ENCODE measurements at regions not wholly inside any gene's neighbourhood (a gene's known extent, or its start where the extent isn't known, plus 50 kb on each side); places are given as distances from the start of the nearest gene placed in this dataset.

DNA sequence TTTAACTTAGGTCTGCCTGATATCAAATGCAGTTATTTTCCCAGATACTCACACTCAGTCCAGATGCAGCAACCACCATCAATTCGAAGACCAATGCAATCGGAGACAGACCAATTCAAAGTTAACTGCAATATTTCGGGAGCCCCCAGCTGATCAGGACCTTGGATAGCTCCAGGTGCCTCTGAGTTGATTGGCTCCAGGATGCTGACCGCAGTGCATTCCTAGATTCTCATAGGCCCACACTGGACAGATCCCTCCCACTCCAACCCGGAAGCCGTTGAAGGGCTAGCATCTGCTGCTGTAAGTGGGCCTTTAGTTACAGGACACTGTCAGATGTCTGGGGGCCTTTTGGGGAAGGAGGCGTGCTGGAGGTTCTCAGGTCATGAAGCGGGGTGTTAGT is 89.5 kb upstream of the ATP2B2 start (continued):
- TF ChIP-seq, protein P1, sequence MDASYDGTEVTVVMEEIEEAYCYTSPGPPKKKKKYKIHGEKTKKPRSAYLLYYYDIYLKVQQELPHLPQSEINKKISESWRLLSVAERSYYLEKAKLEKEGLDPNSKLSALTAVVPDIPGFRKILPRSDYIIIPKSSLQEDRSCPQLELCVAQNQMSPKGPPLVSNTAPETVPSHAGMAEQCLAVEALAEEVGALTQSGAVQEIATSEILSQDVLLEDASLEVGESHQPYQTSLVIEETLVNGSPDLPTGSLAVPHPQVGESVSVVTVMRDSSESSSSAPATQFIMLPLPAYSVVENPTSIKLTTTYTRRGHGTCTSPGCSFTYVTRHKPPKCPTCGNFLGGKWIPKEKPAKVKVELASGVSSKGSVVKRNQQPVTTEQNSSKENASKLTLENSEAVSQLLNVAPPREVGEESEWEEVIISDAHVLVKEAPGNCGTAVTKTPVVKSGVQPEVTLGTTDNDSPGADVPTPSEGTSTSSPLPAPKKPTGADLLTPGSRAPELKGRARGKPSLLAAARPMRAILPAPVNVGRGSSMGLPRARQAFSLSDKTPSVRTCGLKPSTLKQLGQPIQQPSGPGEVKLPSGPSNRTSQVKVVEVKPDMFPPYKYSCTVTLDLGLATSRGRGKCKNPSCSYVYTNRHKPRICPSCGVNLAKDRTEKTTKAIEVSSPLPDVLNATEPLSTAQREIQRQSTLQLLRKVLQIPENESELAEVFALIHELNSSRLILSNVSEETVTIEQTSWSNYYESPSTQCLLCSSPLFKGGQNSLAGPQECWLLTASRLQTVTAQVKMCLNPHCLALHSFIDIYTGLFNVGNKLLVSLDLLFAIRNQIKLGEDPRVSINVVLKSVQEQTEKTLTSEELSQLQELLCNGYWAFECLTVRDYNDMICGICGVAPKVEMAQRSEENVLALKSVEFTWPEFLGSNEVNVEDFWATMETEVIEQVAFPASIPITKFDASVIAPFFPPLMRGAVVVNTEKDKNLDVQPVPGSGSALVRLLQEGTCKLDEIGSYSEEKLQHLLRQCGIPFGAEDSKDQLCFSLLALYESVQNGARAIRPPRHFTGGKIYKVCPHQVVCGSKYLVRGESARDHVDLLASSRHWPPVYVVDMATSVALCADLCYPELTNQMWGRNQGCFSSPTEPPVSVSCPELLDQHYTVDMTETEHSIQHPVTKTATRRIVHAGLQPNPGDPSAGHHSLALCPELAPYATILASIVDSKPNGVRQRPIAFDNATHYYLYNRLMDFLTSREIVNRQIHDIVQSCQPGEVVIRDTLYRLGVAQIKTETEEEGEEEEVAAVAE (CRISPR knock-in tag; IDR thresholded peaks at IDR 0.05; ENCODE audit: borderline replicate concordance), result 0 out of 2 replicates have a peak, but pooled peaks have one; percentile 43
- TF ChIP-seq GABPB1 (CRISPR knock-in tag; IDR thresholded peaks at IDR 0.05), result peak; percentile 33; the same call in 1 of the 2 replicates
- TF ChIP-seq NFYB (CRISPR knock-in tag; IDR thresholded peaks at IDR 0.05), result peak; percentile 88
- TF ChIP-seq PHF21A (CRISPR knock-in tag; IDR thresholded peaks at IDR 0.05), result no peak
- TF ChIP-seq BORCS8-MEF2B (CRISPR knock-in tag; IDR thresholded peaks at IDR 0.05), result peak; percentile 70
- no peak for TF ChIP-seq ZNF496 (CRISPR knock-in tag; IDR thresholded peaks at IDR 0.05; ENCODE audit: insufficient replicate concordance)
- TF ChIP-seq ZNF557 (CRISPR knock-in tag; IDR thresholded peaks at IDR 0.05), result 0 out of 2 replicates have a peak, but pooled peaks have one; percentile 71
- TF ChIP-seq POLR2AphosphoS5 (IDR thresholded peaks at IDR 0.05; ENCODE audit: low read depth, low read length), result no peak
- TF ChIP-seq, protein P2, sequence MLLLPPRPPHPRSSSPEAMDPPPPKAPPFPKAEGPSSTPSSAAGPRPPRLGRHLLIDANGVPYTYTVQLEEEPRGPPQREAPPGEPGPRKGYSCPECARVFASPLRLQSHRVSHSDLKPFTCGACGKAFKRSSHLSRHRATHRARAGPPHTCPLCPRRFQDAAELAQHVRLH (CRISPR knock-in tag; IDR thresholded peaks at IDR 0.05; ENCODE audit: borderline replicate concordance, low read depth), result 0 out of 2 replicates have a peak, but pooled peaks have one; percentile 37
- 0 out of 2 replicates have a peak, but pooled peaks have one; percentile 39 for TF ChIP-seq ZBTB25 (CRISPR knock-in tag; IDR thresholded peaks at IDR 0.05)
- TF ChIP-seq ZMYM4 (CRISPR knock-in tag; IDR thresholded peaks at IDR 0.05), result 0 out of 2 replicates have a peak, but pooled peaks have one; percentile 14
- peak; percentile 71; the same call in 1 of the 2 replicates for TF ChIP-seq ZNF441 (CRISPR knock-in tag; IDR thresholded peaks at IDR 0.05; ENCODE audit: borderline replicate concordance)
- TF ChIP-seq, protein P3, sequence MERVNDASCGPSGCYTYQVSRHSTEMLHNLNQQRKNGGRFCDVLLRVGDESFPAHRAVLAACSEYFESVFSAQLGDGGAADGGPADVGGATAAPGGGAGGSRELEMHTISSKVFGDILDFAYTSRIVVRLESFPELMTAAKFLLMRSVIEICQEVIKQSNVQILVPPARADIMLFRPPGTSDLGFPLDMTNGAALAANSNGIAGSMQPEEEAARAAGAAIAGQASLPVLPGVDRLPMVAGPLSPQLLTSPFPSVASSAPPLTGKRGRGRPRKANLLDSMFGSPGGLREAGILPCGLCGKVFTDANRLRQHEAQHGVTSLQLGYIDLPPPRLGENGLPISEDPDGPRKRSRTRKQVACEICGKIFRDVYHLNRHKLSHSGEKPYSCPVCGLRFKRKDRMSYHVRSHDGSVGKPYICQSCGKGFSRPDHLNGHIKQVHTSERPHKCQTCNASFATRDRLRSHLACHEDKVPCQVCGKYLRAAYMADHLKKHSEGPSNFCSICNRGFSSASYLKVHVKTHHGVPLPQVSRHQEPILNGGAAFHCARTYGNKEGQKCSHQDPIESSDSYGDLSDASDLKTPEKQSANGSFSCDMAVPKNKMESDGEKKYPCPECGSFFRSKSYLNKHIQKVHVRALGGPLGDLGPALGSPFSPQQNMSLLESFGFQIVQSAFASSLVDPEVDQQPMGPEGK (CRISPR knock-in tag; IDR thresholded peaks at IDR 0.05), result 0 out of 2 replicates have a peak, but pooled peaks have one; percentile 21
- peak; percentile 45; the same call in 1 of the 2 replicates for TF ChIP-seq ZNF607 (CRISPR knock-in tag; IDR thresholded peaks at IDR 0.05; ENCODE audit: borderline replicate concordance)
- TF ChIP-seq KAT7 (CRISPR knock-in tag; IDR thresholded peaks at IDR 0.05; ENCODE audit: borderline replicate concordance), result no peak
- TF ChIP-seq EHMT2 (IDR thresholded peaks at IDR 0.05; ENCODE audit: borderline replicate concordance, low read depth, low read length), result peak; percentile 96; the same call in 1 of the 2 replicates
- peak; percentile 37; the same call in 1 of the 2 replicates for TF ChIP-seq ZNF574 (CRISPR knock-in tag; IDR thresholded peaks at IDR 0.05)
- peak; percentile 39; the same call in 1 of the 2 replicates for TF ChIP-seq KMT2B (CRISPR knock-in tag; IDR thresholded peaks at IDR 0.05)

Data from HepG2 (cell line).